ENCODE measurements at regions not wholly inside any gene's neighbourhood (a gene's known extent, or its start where the extent isn't known, plus 50 kb on each side); places are given as distances from the start of the nearest gene placed in this dataset.

GRCh38 chr6:132128424-132128823 is 177.3 kb upstream of the CCN2 start:
- Histone ChIP-seq H3K14ac (ENCODE audit: insufficient read depth, low read length) (no peak overlapping the region), H2BK120ac (ENCODE audit: low read depth, low read length, poor library complexity, severe bottlenecking) (no peak overlapping the region), H3K23me2 (ENCODE audit: insufficient read length, low read depth, low read length, poor library complexity, severe bottlenecking) (no peaks in the 10 kb centered on the region), H3K27me3 (ENCODE audit: insufficient read depth, low read length) (no peaks in the 10 kb centered on the region), H2BK15ac (ENCODE audit: low read depth, low read length) (no peak overlapping the region), H2BK20ac (ENCODE audit: low read depth, low read length, poor library complexity, severe bottlenecking) (no peak overlapping the region), H3K18ac (ENCODE audit: insufficient read length, low read depth, low read length) (no peak overlapping the region), H4K8ac (replicated peaks; ENCODE audit: insufficient read length, low read depth, low read length) (no peak overlapping the region), H3K4me2 (ENCODE audit: insufficient read depth, insufficient read length, low read length) (no peak overlapping the region), H3K79me2 (ENCODE audit: insufficient read depth, low read length) (no peaks in the 10 kb centered on the region), H3K56ac (ENCODE audit: insufficient read length, low read depth, low read length) (no peak overlapping the region), H2AFZ (ENCODE audit: low read length) (no peak overlapping the region), H4K5ac (ENCODE audit: insufficient read length, low read depth, low read length) (no peak overlapping the region), H4K91ac (ENCODE audit: insufficient read length, low read depth, low read length) (no peak overlapping the region), H3K4ac (ENCODE audit: low read depth, low read length) (no peak overlapping the region), H2BK12ac (ENCODE audit: insufficient read length, low read depth, low read length) (no peak overlapping the region), H4K20me1 (ENCODE audit: control insufficient read depth, insufficient read depth, insufficient read length) (no peaks in the 10 kb centered on the region), H2BK5ac (ENCODE audit: insufficient read length, low read length) (no peak overlapping the region), H3T11ph (ENCODE audit: low read length) (no peak overlapping the region), H2AK5ac (ENCODE audit: insufficient read length, low read length) (no peak overlapping the region), H3K23ac (ENCODE audit: insufficient read length, low read depth, low read length) (no peak overlapping the region), H3K27ac (ENCODE audit: insufficient read length, low read depth, low read length) (no peak overlapping the region), H3K79me1 (ENCODE audit: insufficient read depth, low read depth, low read length, poor library complexity, severe bottlenecking) (no peaks in the 10 kb centered on the region), H3K4me1 (ENCODE audit: insufficient read depth, low read length) (peaks cover 17% of the 10 kb centered on the region; the same call in 1 of the 2 replicates), H3K9me3 (ENCODE audit: control insufficient read depth, low read depth, low read length) (no peaks in the 10 kb centered on the region), H3K9ac (ENCODE audit: extremely low read depth, insufficient read length, low read length) (no peak overlapping the region)
- peaks cover 26 to 32% of the 10 kb centered on the region in 2 experiments for H3K4me1 Mint-ChIP-seq
- H3K36me3 Mint-ChIP-seq (ENCODE audit: insufficient read depth in 1 of 3, low read depth in 3 of 3) = no peaks in the 10 kb centered on the region; a peak in 1 of 7 replicates
- WGBS (ENCODE audit: extremely low coverage, insufficient read length, low lambda C conversion rate) = no CpG with 5 or more reads among the region's 1 CpG
- no peak for DNase-seq
- H3K27ac Mint-ChIP-seq = no peak overlapping the region
- H3K27me3 Mint-ChIP-seq (ENCODE audit: low read depth) = no peaks in the 10 kb centered on the region
- no peak for TF ChIP-seq CTCF (conservative IDR thresholded peaks at IDR 0.05)
- no peak overlapping the region for H3K4me3 Mint-ChIP-seq
- peaks cover 0 to 3% of the 10 kb centered on the region in 2 experiments; a peak in 1 of 5 replicates for H3K9me3 Mint-ChIP-seq
